ENCODE measurements at regions not wholly inside any gene's neighbourhood (a gene's known extent, or its start where the extent isn't known, plus 50 kb on each side); places are given as distances from the start of the nearest gene placed in this dataset.
"Not testable (repeated sequence)": the region's sequence is repeated elsewhere in the genome, so short reads cannot be mapped to it uniquely, and the experiment has no call there.

GRCh38 chr14:24705840-24706239 lies 71.8 kb upstream of the GZMB start:
- DNase-seq = no peak
- Histone ChIP-seq H3K4me1 (no peaks in the 10 kb centered on the region), H3K36me3 (no peaks in the 10 kb centered on the region), H3K9me3 (no peaks in the 10 kb centered on the region), H3K4me3 (no peak overlapping the region), H3K27ac (no peak overlapping the region), H3K27me3 (no peaks in the 10 kb centered on the region)
- intact Hi-C loops (cut with DNase I) = no loop called here
- TF ChIP-seq POLR2AphosphoS5 (IDR thresholded peaks at IDR 0.05) = no peak
- TF ChIP-seq EP300 (IDR thresholded peaks at IDR 0.05) = no peak
- TF ChIP-seq CTCF (IDR thresholded peaks at IDR 0.05) = no peak
- no peak for TF ChIP-seq POLR2A (IDR thresholded peaks at IDR 0.05)
- 58 to 86% methylated on average over 4 of the region's 4 CpGs for WGBS, 2 donors

- intact Hi-C loops (cut with DNase I) = no loop called here
- H3K9me3 ChIP-seq = no peaks in the 10 kb centered on the region
- no peak overlapping the region for H3K4me3 ChIP-seq
- DNase-seq = no peak
- no peaks in the 10 kb centered on the region for H3K4me1 ChIP-seq
- WGBS, 2 donors = 93 to 95% methylated on average over 1 of the region's 1 CpG
- no peaks in the 10 kb centered on the region for H3K27me3 ChIP-seq
- no peaks in the 10 kb centered on the region for H3K36me3 ChIP-seq
- TF ChIP-seq EP300 (IDR thresholded peaks at IDR 0.05) = no peak
- no peak for TF ChIP-seq CTCF (IDR thresholded peaks at IDR 0.05)
- no peak for TF ChIP-seq POLR2AphosphoS5 (IDR thresholded peaks at IDR 0.05)
- no peak for TF ChIP-seq POLR2A (IDR thresholded peaks at IDR 0.05)
- no peak overlapping the region for H3K27ac ChIP-seq
Measured at GRCh38 chr14:24701062-24701461, 67.1 kb upstream of the GZMB start.

GRCh38 chr14:24700511-24700910 lies 66.5 kb upstream of the GZMB start:
- DNase-seq = no peak
- Histone ChIP-seq H3K4me3 (no peak overlapping the region), H3K27me3 (no peaks in the 10 kb centered on the region), H3K36me3 (no peaks in the 10 kb centered on the region), H3K4me1 (no peaks in the 10 kb centered on the region), H3K27ac (no peak overlapping the region), H3K9me3 (no peaks in the 10 kb centered on the region)
- 78 to 82% methylated on average over 1 of the region's 1 CpG for WGBS, 2 donors
- no peak for TF ChIP-seq EP300 (IDR thresholded peaks at IDR 0.05)
- no peak for TF ChIP-seq CTCF (IDR thresholded peaks at IDR 0.05)
- TF ChIP-seq POLR2A (IDR thresholded peaks at IDR 0.05) = no peak
- no peak for TF ChIP-seq POLR2AphosphoS5 (IDR thresholded peaks at IDR 0.05)
- intact Hi-C loops (cut with DNase I) = no loop called here

- Histone ChIP-seq H3K9me3 (no peaks in the 10 kb centered on the region), H3K4me1 (no peaks in the 10 kb centered on the region), H3K27me3 (no peaks in the 10 kb centered on the region), H3K36me3 (no peaks in the 10 kb centered on the region), H3K4me3 (no peak overlapping the region), H3K27ac (no peak overlapping the region)
- no peak for DNase-seq
- no peak for TF ChIP-seq EP300 (IDR thresholded peaks at IDR 0.05)
- no peak for TF ChIP-seq POLR2A (IDR thresholded peaks at IDR 0.05)
- no peak for TF ChIP-seq POLR2AphosphoS5 (IDR thresholded peaks at IDR 0.05)
- TF ChIP-seq CTCF (IDR thresholded peaks at IDR 0.05) = no peak
- intact Hi-C loops (cut with DNase I) = no loop called here
Measured at GRCh38 chr14:24699052-24699451, 65.1 kb upstream of the GZMB start.

GRCh38 chr14:24696280-24696920 lies 62.4 kb upstream of the GZMB start:
- H3K4me1 ChIP-seq; intact Hi-C loops (cut with DNase I); H3K27me3 ChIP-seq; H3K27ac ChIP-seq; H3K4me3 ChIP-seq; H3K36me3 ChIP-seq; H3K9me3 ChIP-seq; DNase-seq: not testable (repeated sequence)
- WGBS, 2 donors = 96 to 98% methylated on average over 1 of the region's 1 CpG
